MM.1S (cell line): ENCODE measurements at regions not wholly inside any gene's neighbourhood (a gene's known extent, or its start where the extent isn't known, plus 50 kb on each side); places are given as distances from the start of the nearest gene placed in this dataset.
"Not testable (repeated sequence)": the region's sequence is repeated elsewhere in the genome, so short reads cannot be mapped to it uniquely, and the experiment has no call there.

Experiments used
- DNase-seq: peaks from one replicate; pipeline ENCODE4 v3.0.0-alpha.2; 2015
- H2AFZ ChIP-seq: fragments of 300-600 bp; sonication (generic); 2 replicates; pipeline ENCODE4 v1.6.0; 2016; ENCODE audit warnings: antibody characterized with exemption, low read length
- H3F3A ChIP-seq: fragments of 300-600 bp; sonication (generic); 2 replicates; pipeline ENCODE4 v1.6.1; 2016; ENCODE audit warnings: mild to moderate bottlenecking, antibody characterized with exemption, low read length, moderate library complexity, mixed read lengths; ENCODE audit not compliant: insufficient read depth
- H3K27ac ChIP-seq: fragments of 300-600 bp; sonication (generic); 2 replicates; pipeline ENCODE4 v1.5.1; 2016; ENCODE audit warnings: mild to moderate bottlenecking, low read length
- H3K27me3 ChIP-seq: fragments of 300-600 bp; sonication (generic); replicated peaks from 2 replicates; pipeline ENCODE4 v1.6.0; 2016; ENCODE audit warnings: low read length; ENCODE audit not compliant: insufficient read depth
- H3K36me3 ChIP-seq: fragments of 300-600 bp; sonication (generic); replicated peaks from 2 replicates; pipeline ENCODE4 v1.6.1; 2016; ENCODE audit warnings: mild to moderate bottlenecking, low read length, mixed read lengths; ENCODE audit not compliant: insufficient read depth
- H3K4me1 ChIP-seq: fragments of 300-600 bp; sonication (generic); 2 replicates; pipeline ENCODE4 v1.6.1; 2016; ENCODE audit warnings: low read length, mixed read lengths
- H3K4me2 ChIP-seq: fragments of 300-600 bp; sonication (generic); 2 replicates; pipeline ENCODE4 v1.6.0; 2016; ENCODE audit warnings: low read depth, low read length
- H3K4me3 ChIP-seq: fragments of 300-600 bp; sonication (generic); 2 replicates; pipeline ENCODE4 v1.5.1; 2016; ENCODE audit warnings: low read length, mixed read lengths
- H3K79me2 ChIP-seq: fragments of 300-600 bp; sonication (generic); 2 replicates; pipeline ENCODE4 v1.6.1; 2016; ENCODE audit warnings: mixed run types, low read length, mixed read lengths
- H3K9ac ChIP-seq: fragments of 300-600 bp; sonication (generic); 2 replicates; pipeline ENCODE4 v1.6.1; 2016; ENCODE audit warnings: low read length, mixed read lengths
- H3K9me2 ChIP-seq: fragments of 300-600 bp; sonication (generic); replicated peaks from 2 replicates; pipeline ENCODE4 v1.6.1; 2016; ENCODE audit warnings: mild to moderate bottlenecking, low read length, mixed read lengths; ENCODE audit not compliant: insufficient read depth
- H3K9me3 ChIP-seq: fragments of 300-600 bp; sonication (generic); replicated peaks from 2 replicates; pipeline ENCODE4 v1.6.1; 2016; ENCODE audit warnings: mild to moderate bottlenecking, low read length, mixed read lengths; ENCODE audit not compliant: insufficient read depth
- H4K20me1 ChIP-seq: fragments of 300-600 bp; sonication (generic); 2 replicates; pipeline ENCODE4 v1.6.1; 2016; ENCODE audit warnings: mild to moderate bottlenecking, low read length, moderate library complexity, mixed read lengths; ENCODE audit not compliant: insufficient read depth
- CTCF ChIP-seq: fragments of 300-600 bp; sonication (generic); IDR thresholded peaks from 2 replicates; pipeline ENCODE4 v1.5.1; 2016; ENCODE audit warnings: antibody characterized with exemption, low read length, mixed read lengths
- EZH2 ChIP-seq: fragments of 300-600 bp; sonication (generic); optimal IDR thresholded peaks from 2 replicates; pipeline ENCODE3; 2017; ENCODE audit warnings: low read depth, mild to moderate bottlenecking, antibody characterized with exemption, low read length, mixed read lengths
- EZH2phosphoT487 ChIP-seq: fragments of 300-600 bp; sonication (generic); IDR thresholded peaks from 2 replicates; pipeline ENCODE4 v1.6.1; 2018; ENCODE audit warnings: antibody characterized with exemption, low read length

- no peak for DNase-seq
- Histone ChIP-seq H3K27ac (no peak overlapping the region), H4K20me1 (no peaks in the 10 kb centered on the region), H3K9me2 (no peaks in the 10 kb centered on the region), H3K4me2 (no peak overlapping the region), H3K79me2 (no peaks in the 10 kb centered on the region), H3K9ac (no peak overlapping the region), H3K27me3 (no peaks in the 10 kb centered on the region), H3K9me3 (no peaks in the 10 kb centered on the region), H3K36me3 (no peaks in the 10 kb centered on the region), H3K4me3 (no peak overlapping the region), H3F3A (no peaks in the 10 kb centered on the region), H3K4me1 (no peaks in the 10 kb centered on the region), H2AFZ (no peak overlapping the region)
- TF ChIP-seq EZH2 (no peak), EZH2phosphoT487 (no peak), CTCF (no peak)
Observed at GRCh38 chr3:17823816-17824215, 81.4 kb upstream of the TBC1D5 start.

- no peak for DNase-seq
- Histone ChIP-seq H4K20me1 (no peaks in the 10 kb centered on the region), H3K9me3 (no peaks in the 10 kb centered on the region), H3K27ac (no peak overlapping the region), H3K4me1 (no peaks in the 10 kb centered on the region), H2AFZ (no peak overlapping the region), H3F3A (no peaks in the 10 kb centered on the region), H3K36me3 (no peaks in the 10 kb centered on the region), H3K4me2 (no peak overlapping the region), H3K9ac (no peak overlapping the region), H3K9me2 (no peaks in the 10 kb centered on the region), H3K4me3 (no peak overlapping the region), H3K27me3 (no peaks in the 10 kb centered on the region), H3K79me2 (no peaks in the 10 kb centered on the region)
- TF ChIP-seq CTCF (no peak), EZH2 (no peak)
Observed at GRCh38 chr3:17823036-17823435, 80.6 kb upstream of the TBC1D5 start.

- Histone ChIP-seq H3F3A (no peaks in the 10 kb centered on the region), H3K4me1 (no peaks in the 10 kb centered on the region), H3K9me3 (no peaks in the 10 kb centered on the region), H3K27ac (no peak overlapping the region), H3K4me2 (no peak overlapping the region), H3K9ac (no peak overlapping the region), H3K27me3 (no peaks in the 10 kb centered on the region), H3K36me3 (no peaks in the 10 kb centered on the region), H3K4me3 (no peak overlapping the region), H4K20me1 (no peaks in the 10 kb centered on the region), H2AFZ (no peak overlapping the region), H3K9me2 (no peaks in the 10 kb centered on the region), H3K79me2 (no peaks in the 10 kb centered on the region)
- no peak for DNase-seq
- TF ChIP-seq EZH2phosphoT487 (no peak), CTCF (no peak), EZH2 (no peak)
Observed at GRCh38 chr3:17820704-17821103, 78.3 kb upstream of the TBC1D5 start.

GRCh38 chr3:17820275-17820674, 77.8 kb upstream of the TBC1D5 start:
- no peak overlapping the region for H3K4me2 ChIP-seq
- H3K27me3 ChIP-seq: no peaks in the 10 kb centered on the region
- H2AFZ ChIP-seq: no peak overlapping the region
- H3K36me3 ChIP-seq: no peaks in the 10 kb centered on the region
- H3K27ac ChIP-seq: no peak overlapping the region
- no peaks in the 10 kb centered on the region for H3K9me3 ChIP-seq
- no peaks in the 10 kb centered on the region for H3K4me1 ChIP-seq
- no peaks in the 10 kb centered on the region for H3K9me2 ChIP-seq
- TF ChIP-seq EZH2 (no peak), EZH2phosphoT487 (no peak), CTCF (no peak)
- no peaks in the 10 kb centered on the region for H3F3A ChIP-seq
- no peak overlapping the region for H3K9ac ChIP-seq
- no peak overlapping the region for H3K4me3 ChIP-seq
- H4K20me1 ChIP-seq: no peaks in the 10 kb centered on the region
- H3K79me2 ChIP-seq: no peaks in the 10 kb centered on the region
- no peak for DNase-seq

GRCh38 chr3:17817973-17818372, 75.5 kb upstream of the TBC1D5 start:
- H3F3A ChIP-seq, DNase-seq, H4K20me1 ChIP-seq, H3K79me2 ChIP-seq, H3K9me2 ChIP-seq, H3K36me3 ChIP-seq, H3K4me2 ChIP-seq, H3K9me3 ChIP-seq, H3K4me1 ChIP-seq, H3K4me3 ChIP-seq, H3K27ac ChIP-seq, H2AFZ ChIP-seq, H3K27me3 ChIP-seq, H3K9ac ChIP-seq: not testable (repeated sequence)
